HG02642 (cell line): ENCODE measurements at regions not wholly inside any gene's neighbourhood (a gene's known extent, or its start where the extent isn't known, plus 50 kb on each side); places are given as distances from the start of the nearest gene placed in this dataset.
"Not testable (repeated sequence)": the region's sequence is repeated elsewhere in the genome, so short reads cannot be mapped to it uniquely, and the experiment has no call there.

Experiments
- ATAC-seq: cut with Tn5 transposase; IDR thresholded peaks from one replicate; pipeline ENCODE4 v1.9.1; 2021; ENCODE audit warnings: mild to moderate bottlenecking; ENCODE audit not compliant: unreplicated experiment, poor library complexity

- no peak for ATAC-seq
These were observed 89.7 kb upstream of the PPARGC1A start for GRCh38 chr4:23979534-23979933.

GRCh38 chr4:23978002-23978401 is 88.2 kb upstream of the PPARGC1A start:
- ATAC-seq: no peak

DNA sequence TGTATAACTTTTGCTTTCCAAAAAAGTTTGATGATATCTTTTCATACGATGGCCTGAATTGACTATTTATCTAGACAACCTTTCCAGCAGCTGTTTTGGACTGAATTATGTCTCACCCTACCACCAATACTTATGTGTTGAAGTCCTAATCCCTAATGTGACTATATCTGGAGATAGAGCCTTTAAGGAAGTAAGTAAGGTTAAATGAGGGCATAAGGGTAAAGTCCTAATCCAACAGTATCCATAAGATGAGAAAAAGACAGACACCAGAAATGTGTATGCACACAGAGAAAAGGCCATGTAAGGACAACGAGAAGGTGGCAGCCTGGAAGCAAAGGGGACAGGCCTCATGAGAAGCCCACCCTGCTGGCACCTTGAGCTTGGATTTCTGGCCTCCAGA is 86.6 kb upstream of the PPARGC1A start:
- ATAC-seq: no peak

DNA sequence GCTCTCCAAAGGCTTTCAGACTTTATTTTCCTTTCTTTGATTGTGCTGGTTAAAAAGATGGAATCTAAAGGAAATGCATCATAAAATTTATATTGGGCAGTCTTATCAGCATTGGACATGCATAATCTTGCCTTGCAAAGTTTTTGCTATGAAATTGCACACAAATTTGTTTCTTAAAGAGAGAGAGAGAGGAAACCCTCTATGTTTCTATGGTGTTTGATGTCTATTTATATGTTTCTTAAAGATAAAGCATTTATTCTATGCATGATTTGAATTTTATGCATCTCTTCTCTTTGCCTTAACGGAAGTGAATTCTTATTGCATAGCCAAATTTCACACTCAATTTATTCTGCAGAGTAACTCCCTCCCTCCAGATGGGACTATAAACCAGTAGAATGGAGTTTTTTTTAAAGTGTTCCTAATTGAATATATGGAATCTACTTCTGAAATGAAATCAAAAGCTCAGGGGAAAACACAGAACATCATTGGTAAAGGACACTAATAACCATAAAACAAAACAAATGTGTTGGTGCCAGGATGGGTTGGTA is 83.5 kb upstream of the PPARGC1A start:
- ATAC-seq: no peak

DNA sequence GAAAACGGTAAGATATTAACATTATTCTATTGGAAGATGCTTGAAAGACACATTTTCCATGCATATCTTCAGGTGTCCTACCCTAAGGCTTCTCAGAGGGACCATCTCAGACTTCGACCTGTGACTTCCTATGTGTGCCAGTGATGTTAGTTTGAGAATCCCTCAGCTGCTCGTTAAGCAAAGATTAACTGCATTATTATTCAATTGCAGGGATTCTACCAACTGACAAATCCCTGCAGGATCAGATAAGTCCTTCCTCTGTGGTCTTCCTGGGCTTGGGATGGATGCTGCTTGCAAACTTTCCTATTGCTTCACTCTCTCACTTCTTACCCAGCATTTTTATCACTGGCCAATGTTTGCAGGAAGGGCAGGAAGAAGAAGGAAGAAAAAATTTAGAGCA is 83.0 kb upstream of the PPARGC1A start:
- ATAC-seq: no peak

- ATAC-seq: no peak
These were observed 82.3 kb upstream of the PPARGC1A start for GRCh38 chr4:23972187-23972586.

- ATAC-seq: no peak
These were observed 80.5 kb upstream of the PPARGC1A start for GRCh38 chr4:23970201-23970850.

GRCh38 chr4:23969635-23970145 is 79.8 kb upstream of the PPARGC1A start:
- no peak for ATAC-seq

DNA sequence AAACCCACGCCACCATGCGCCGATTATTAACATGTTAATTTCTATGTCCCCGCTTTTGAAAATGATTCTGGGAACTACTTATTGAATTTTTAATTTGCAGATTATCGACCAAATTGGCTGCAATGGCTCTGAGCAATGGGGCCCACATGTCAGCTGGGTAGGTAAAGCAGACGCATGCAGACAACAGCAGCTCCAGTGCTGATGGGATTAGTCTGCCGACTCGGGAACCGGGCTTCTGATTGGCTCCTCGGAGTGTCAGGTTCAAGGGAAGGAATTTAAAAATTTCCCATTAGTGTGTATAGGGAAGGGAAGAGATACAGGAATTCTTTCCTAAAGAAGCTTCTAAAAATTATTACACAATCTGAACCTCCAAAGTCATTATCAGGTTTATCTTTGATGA is 77.4 kb upstream of the PPARGC1A start:
- no peak for ATAC-seq

DNA sequence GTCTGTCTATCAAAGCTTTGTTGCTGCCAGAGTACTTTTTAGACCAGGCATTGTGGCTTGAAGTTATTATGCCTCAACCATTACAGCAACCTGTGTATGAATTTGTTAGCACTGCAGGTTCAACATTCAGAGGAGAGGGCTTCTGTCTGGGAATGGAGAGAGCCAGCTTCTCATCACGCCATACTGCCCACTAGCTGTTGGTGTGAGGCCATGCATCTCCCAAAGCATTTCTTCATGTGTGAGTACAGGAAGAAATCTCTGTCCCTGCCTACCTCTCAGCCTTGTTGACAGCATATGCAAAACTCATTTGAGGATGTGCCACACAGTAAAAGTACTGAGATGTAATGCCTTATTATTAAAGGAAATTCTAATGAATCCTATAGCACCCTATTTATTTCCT is 76.9 kb upstream of the PPARGC1A start:
- no peak for ATAC-seq

DNA sequence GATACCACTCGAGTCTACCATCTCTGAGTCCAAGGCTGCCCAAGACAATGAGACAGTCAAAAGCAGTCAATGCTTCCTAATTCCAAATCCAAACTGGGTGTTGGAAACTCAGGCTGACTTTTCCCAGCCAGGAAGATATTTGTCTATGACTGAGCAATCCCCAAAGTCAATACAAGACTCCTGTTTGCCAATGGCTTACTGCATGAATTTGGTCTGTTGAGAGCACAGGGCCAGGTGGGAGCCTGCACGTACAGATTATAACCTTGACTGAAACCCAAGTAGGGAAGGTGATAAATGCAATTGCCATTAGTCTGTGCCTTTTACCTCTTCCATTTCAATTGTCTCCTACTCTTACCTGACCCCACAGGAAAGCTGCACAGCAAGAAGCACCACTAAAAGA is 72.6 kb upstream of the PPARGC1A start:
- no peak for ATAC-seq

DNA sequence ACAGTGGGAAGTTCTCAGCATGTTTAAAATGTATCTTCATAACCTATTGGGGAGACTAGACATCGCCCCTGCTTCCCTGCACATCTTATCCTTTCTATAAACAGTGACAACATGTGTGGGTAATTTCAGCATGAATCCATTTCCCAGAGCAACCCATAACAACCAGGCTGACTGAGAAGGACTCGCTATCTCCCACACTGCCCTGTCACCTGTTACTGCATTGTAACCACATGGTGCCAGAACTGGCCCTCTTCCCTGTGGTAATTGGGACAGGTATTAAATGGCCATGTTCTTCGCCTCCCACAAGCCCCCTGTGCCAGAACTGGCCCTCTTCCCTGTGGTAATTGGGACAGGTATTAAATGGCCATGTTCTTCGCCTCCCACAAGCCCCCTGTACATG is 71.5 kb upstream of the PPARGC1A start:
- ATAC-seq: not testable (repeated sequence)

GRCh38 chr4:23959396-23960148 is 69.7 kb upstream of the PPARGC1A start:
- no peak for ATAC-seq

- ATAC-seq: no peak
These were observed 68.9 kb upstream of the PPARGC1A start for GRCh38 chr4:23958749-23959148.

DNA sequence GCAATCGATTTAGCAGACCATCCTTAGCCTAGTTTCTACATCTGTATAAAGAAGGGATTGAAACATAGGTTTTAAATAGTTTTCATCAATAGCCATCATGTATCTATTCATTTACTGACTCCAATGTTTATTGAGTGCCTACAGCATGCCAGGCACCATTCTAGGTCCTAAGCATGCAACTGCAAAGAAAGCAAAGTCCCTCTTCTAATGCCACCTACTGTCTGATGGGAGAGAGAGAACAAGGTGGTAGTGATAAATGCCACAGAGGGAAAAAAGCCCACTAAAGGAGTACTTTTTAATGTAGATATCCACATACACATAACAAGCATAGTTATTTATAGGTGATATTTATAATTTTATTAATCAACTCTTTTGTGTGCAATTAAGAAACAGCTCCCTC is 67.6 kb upstream of the PPARGC1A start:
- ATAC-seq: no peak

GRCh38 chr4:23956601-23957364 is 66.9 kb upstream of the PPARGC1A start:
- ATAC-seq: no peak

DNA sequence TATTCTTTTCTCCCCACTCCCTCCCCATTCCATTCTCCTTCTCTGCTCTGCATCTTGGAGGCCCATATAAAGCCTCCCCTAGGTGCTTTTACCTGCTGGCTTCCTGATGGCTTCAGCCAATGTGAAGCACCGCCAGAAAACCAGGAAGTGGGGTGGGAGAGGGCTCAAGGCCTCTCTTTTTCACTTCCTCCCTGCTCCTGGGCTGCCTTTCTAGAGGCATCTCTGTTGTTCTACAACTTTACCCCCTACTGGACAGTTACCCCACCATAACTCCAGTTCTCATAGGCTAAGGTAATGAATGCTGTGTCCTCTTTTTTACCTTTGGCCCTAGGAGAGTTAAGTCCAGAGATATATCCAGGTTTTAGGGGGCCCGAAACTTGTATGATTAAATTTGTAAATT is 62.4 kb upstream of the PPARGC1A start:
- ATAC-seq: no peak

DNA sequence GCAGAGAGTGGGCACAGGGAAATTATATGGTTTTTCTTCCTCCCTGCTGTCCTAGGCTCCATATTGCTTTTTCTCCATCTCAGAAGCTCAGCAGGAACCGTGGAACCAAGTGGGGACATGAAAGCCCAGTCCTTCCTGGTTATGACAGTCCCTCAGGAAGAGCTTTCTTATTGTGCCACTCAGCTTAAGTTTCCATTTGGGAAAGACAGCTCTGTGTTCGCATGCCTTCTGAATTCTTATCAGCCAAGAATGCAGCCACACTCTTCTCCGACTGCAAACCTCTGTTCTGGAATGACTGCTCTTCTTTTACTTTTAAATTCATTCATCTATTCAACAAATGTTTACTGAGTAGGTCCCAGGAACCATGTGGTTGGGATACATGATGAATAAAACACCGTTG is 58.0 kb upstream of the PPARGC1A start:
- no peak for ATAC-seq

- ATAC-seq: no peak
These were observed 56.5 kb upstream of the PPARGC1A start for GRCh38 chr4:23946299-23946698.

GRCh38 chr4:23945451-23946017 is 55.7 kb upstream of the PPARGC1A start:
- no peak for ATAC-seq

- not testable (repeated sequence) for ATAC-seq
These were observed 54.7 kb upstream of the PPARGC1A start for GRCh38 chr4:23944556-23944955.
